GM18520 (cell line): ENCODE measurements at regions not wholly inside any gene's neighbourhood (a gene's known extent, or its start where the extent isn't known, plus 50 kb on each side); places are given as distances from the start of the nearest gene placed in this dataset.

Experiments used
- ATAC-seq: cut with Tn5 transposase; IDR thresholded peaks from one replicate; pipeline ENCODE4 v1.9.1; 2021; ENCODE audit not compliant: unreplicated experiment

DNA sequence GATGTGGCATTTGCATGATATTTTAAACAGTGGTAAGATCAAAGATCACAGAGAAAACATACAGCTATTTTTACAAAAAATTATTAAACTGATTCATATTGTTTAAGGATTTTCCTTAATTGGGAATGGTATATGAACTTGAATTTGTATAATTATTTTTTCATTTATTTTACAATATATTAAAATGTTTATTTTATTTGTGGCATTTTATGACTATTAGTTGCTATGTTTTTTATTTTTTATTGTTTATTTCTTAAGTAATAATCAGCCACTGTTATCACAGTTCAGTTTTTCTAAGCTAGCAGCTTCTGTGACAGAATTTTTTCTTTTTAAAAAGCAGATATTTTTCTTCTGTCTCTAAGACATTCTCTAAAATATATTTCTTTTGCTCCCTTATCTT lies 387.0 kb upstream of the KHDRBS2 start:
- ATAC-seq = no peak

DNA sequence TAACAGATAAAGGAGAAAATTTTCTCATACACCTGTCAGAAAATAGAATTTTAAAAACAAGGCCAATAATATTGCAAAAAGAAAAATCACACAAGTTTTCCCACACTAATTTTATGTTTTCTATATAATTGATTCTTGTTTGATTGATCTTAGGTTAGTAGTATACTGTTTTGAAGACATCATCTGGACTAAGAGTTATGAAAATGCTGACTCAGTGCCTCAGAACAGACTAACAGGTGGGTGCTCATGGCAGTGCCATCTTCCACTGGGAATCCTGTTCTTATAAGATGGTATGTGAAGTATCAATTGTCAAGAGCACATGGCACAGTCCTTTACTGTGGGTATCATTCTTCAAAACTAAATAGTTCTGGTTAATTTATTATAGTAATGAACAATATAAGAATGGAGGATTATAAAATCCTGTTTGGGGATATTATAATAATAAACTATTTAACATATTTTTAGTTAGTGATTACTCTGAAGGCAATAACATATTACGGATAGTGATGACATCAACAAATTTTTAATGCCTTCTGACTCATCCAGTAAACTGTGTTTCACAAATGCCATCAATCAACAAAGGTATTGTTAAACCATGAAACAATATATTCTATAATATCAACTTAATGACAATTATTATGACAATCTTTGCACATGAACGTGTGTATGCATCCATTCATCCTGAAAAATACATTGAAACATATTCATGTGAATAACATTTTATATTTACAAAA lies 384.6 kb upstream of the KHDRBS2 start:
- ATAC-seq = no peak

DNA sequence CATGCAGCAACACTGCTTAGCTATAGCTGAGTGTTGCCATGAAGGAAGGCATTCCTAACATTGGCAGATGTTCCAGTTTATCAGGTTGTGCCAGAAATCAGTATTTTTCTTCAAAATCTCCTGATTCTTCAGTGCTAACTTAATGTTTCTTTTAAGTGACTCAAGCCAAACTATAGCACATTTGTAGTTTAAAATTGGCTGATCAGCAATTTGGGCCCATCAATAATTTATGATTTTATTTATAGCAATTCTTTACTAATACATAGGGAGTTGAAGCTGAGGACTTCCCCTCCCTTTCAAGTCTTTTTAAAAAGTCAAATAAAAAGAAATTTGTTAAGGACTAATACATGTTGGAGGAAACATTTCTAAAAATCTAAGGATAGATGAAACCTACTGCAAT lies 383.8 kb upstream of the KHDRBS2 start:
- no peak for ATAC-seq

DNA sequence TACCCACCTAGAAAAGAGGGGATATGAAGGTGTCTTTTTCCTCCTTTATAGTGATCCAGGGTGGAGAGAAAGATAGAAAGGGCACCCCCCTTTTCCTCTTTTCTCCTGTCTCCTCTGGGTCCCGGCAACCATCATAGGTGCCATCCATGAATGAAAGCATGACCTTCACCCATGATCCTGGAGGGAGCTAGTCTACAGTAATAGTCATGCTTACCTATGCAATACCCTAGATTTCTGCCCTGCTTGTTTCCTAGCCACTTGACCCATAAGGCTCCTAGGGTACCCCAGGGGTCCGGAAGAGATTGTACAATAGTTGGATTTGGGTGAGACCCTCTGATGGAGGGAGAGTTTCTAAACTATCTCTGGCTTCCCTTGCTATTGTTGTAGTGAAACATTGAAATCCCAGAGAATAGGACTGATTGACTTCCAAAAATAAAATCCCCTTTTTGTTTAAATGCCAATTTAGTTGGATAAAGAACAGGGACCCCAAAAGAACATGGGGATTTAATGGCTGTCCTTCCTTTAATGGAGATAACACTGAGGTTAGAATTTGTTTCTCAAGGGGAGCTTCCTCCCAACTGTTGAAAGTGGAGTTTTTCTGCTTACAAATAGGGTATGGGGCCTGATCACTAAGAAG lies 366.8 kb upstream of the KHDRBS2 start:
- ATAC-seq = no peak

DNA sequence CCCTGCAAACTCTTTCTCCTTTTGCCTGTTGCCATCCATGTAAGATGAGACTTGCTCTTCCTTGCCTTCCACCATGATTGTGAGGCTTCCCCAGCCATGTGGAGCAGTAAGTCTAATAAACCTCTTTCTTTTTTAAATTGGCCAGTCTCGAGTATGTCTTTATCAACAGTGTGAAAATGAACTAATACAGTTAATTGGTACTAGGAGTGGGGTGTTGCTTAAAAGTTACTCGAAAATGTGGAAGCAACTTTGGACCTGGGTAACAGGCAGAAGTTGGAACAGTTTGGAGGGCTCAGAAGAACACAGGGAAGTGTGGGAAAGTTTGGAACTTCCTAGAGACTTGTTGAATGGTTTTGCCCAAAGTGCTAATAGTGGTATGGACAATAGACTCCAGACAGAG lies 359.2 kb upstream of the KHDRBS2 start:
- no peak for ATAC-seq

DNA sequence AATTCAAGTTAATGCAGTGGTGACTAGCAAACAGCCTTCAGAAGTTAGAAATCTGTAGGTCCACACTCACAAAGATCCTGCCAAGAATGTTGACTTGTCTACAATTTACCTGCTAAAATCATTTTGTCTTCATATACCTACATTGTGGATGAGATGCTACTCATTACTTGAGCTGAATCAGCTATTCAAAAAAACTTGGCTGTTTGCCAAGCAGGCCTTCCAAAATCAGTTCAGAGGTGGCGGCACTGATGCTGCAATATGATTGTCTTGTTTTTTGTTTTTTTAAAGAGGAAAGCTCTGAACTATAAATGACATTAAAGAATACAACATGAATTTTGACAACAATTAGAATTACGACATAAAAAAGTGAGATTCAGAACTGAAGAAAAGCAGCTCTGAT lies 354.7 kb upstream of the KHDRBS2 start:
- ATAC-seq = no peak

DNA sequence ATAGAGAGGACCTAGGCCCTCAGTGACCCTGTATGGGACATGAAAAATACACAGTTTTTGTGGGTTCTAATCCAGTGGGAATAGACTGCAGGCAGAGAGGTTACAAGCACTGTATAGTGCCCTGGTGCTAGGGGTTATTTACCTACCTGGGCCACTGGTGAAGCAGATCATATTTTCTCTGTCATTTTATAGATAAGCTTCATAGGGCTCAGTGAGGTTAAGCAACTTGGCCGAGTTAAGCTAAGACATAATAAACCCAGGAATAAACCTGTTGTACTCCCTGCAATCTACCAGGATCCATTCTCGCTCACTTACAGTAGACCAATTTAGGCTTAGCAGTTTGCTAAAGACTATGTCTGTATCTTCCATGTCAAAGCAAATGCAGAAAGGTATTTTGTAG lies 340.6 kb upstream of the KHDRBS2 start:
- ATAC-seq = no peak

DNA sequence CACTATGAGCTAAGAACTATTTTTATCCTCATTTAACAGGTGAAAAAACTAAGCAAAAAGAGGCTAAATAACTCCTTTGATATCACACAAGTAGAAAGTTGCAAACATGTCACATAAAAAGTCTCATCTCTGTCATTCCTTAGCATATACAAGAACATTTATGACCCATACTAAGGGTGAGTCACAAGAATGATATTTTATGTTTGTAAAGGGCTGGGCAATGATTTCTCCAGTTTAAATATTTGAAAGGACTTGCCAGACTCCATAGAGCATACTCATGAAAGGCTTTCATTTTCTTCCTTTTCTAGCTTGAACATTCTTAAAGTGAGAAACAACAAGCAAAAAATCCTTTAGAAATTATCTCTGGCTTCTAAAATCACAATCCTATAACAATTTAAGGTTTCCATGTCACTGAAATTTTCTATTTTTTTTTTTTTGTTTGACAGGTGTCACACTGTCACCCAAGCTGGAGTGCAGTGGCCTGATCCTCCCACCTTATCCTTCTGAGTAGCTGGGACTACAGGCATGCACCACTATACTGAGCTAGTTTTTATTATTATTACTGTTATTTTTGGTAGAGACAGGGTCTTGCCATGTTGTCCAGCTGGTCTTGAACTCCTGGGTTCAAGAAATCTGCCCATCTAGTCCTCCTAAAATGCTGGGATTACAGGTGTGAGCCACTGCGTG lies 338.0 kb upstream of the KHDRBS2 start:
- ATAC-seq = no peak

DNA sequence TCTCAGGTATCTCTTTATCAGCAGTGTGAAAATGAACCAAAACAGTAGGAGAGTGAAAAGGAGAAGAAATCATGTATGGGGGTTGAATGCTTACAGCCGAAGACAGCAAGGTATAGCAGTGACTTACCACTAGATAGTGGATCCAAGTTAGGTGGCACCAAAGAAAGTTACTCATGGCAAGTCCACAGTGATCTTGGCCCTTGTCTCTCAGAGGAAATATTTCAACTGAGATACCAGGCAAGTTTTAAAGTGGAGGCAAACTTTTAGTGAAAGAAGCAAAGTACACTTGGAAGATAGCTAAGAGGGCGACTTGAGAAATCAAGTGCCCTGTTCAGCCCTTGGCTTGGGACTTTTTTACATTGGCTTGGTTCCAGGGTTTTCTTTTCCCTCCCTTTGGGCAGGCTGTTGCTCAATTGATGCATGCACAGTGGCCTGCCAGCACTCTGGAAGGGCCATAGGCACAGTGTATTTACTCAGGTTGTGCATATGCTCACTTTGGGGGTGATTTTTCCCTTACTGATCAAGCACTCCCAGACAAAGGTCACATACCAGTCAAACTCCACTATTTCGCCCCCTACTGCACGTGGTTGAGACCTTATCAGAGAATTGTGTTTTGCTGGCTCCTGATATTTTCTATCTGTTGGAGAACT lies 329.5 kb upstream of the KHDRBS2 start:
- ATAC-seq = no peak

DNA sequence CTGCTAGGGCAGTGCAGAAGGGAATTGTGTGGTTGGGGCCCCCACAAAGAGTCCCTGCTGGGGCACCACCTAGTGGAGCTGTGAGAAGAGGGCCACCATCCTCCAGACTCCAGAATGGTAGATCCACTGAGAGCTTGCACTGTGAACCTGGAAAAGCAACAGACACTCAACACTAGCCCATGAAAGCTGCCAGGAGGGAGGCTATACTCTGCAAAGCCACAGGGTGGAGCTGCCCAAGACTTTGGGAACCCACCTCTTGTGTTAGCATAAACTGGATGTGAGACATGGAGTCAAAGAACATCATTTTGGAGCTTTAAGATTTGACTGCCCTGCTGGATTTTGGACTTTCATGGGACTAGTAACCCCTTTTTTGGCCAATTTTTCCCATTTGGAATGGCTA lies 328.4 kb upstream of the KHDRBS2 start:
- ATAC-seq = no peak

DNA sequence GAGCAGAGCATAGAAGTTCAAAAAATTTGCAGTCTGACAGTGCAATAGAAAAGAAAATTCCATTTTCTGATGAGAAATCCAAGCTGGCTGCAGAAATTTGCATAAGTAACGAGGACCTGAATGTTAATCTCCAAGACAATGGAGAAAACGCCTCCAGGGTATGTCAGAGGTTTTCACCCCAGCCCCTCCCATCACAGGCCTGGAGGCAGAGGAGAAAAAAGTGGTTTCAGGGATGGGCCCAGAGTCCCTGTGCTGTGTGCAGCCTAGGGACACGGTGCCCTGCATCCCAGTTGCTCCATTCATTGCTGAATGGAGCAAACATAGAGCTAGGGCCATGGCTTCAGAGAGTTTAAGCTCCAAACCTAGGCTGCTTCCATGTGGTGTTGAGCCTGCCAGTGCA lies 327.9 kb upstream of the KHDRBS2 start:
- no peak for ATAC-seq

DNA sequence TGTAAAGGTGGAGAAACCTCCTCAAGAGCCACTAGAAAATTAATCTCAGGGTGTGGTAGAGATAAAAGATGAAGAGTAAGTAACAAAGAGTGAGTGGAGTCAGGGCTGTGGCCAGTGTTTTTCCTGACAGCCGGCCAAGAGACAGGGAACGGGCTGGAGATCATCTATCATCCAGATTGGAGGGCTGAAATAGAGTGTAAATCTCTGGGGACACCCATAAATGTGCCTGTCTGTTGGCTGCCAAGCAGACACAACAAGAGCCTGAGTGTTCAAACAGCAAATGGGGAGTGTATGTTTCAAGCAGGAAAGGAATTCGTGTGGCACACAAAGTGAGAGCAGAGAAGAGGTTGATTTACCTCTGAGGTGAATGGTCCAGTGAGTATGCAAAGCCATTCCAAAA lies 326.4 kb upstream of the KHDRBS2 start:
- no peak for ATAC-seq

DNA sequence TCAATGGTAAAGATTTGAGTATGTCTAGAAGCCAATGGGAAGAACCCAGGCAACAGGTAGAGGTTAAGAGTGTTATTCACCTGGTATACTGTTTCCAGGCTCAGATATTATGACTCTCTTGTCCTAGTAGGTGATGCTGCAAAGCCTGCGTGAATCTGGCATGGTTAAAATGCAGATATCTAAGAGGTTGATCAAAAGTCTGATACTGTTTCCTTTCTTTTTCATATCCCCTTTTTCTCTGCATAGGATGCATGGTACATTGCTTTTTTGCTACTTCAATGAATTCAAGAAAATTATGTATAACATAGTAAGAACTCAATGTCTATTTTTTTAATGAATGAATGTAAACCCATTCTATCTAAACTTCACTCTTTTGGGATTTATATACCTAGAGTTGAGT lies 284.3 kb upstream of the KHDRBS2 start:
- ATAC-seq = no peak

DNA sequence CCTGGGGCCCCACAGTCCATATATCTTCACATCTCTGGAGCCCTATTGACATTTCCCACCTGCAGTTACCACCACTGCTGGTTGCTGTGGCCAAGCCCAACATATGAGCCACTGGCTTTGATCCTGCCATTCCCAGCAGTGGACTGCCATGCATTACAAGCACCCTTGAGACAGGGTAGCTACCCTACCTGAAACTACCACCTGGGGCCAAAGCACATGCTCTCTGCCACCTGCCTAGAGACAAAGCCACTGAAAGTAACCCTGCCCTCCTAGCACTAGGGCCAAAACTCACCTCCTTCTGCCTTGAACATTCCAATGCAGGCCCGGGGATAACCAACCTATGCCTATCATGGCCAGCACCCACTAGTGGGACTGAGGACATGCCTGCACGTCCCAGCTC lies 255.5 kb upstream of the KHDRBS2 start:
- ATAC-seq = no peak

DNA sequence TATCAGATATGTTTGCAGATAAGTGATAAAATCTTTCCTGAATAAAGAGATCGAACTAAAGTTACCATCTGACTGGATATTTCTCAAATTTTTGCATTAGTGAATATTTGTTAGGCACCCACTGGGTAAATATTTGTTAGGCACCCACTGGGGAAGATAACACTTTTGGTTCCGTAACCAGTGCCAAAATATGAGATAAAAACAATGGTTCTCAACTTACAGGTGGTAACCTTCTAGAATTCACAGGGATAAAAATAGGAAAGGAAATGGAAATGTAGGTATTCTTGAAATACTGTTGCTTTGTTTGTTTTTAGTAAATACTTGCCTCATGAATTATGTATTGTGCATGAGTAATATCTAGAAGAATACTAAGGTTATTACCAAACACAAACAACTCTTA lies 245.0 kb upstream of the KHDRBS2 start:
- no peak for ATAC-seq

DNA sequence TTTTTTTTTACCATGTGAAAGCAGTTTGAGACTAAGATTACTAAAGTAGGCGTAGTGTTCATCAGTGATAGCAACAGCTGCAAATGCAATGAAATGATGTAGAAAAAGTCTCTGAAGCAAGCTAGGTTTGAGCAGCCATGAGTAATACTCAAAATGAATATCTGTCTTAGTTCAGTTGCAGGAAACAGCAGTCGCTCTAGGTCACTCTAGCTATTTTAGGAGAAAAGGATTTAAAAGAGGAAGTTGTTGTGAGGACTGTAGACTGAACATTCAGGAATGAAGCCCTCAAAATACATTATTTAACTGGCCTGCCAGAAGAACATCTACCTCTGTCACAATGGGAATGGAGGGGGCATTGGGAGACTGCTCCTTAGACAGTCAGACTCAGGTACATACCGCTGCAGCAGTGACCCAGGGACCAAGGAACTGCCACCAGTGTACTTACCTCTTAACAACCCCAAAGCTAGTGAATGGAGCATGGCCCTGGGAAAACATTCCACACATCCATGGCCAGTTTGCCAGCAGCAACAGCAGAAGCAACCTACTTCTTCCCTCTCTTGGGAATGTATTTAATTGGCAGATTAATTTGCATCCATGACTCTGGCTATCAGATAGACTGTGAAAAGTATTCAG lies 243.0 kb upstream of the KHDRBS2 start:
- ATAC-seq = no peak

DNA sequence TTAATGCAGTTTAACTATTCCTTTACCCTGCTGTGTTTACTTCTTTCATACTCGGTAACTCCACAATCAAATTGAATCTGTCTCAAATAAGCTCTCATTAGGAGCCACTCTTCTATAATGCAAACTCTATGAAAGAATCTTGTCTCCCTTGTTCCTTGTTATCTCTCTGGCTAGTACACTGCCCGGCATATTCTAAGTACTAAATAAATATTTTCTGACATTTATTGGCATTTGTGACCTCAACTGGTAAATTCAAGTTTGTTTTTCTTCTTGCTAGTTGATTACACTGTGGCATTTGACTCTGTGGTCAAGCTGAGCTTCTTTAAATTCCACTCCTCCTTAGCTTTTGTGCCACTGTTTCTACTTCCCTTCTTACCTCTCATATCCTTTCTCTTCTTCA lies 237.6 kb upstream of the KHDRBS2 start:
- no peak for ATAC-seq

DNA sequence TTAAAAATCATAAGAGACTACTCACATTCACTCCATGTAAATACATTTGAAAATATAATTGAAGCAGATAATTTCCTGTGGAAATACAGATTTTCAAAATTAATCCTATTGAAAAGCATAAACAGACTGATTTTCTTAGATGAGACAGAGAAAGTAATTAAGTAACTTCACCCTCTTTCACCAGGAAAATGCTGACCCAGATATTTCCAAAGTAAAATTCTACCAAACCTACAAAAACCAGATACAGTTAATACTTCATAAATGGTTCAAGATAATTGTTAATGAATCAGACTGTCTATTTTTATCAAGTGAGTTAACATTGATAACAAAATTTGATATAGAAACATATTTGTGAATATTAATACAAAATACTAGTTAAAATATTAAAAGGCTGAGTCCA lies 233.5 kb upstream of the KHDRBS2 start:
- no peak for ATAC-seq

DNA sequence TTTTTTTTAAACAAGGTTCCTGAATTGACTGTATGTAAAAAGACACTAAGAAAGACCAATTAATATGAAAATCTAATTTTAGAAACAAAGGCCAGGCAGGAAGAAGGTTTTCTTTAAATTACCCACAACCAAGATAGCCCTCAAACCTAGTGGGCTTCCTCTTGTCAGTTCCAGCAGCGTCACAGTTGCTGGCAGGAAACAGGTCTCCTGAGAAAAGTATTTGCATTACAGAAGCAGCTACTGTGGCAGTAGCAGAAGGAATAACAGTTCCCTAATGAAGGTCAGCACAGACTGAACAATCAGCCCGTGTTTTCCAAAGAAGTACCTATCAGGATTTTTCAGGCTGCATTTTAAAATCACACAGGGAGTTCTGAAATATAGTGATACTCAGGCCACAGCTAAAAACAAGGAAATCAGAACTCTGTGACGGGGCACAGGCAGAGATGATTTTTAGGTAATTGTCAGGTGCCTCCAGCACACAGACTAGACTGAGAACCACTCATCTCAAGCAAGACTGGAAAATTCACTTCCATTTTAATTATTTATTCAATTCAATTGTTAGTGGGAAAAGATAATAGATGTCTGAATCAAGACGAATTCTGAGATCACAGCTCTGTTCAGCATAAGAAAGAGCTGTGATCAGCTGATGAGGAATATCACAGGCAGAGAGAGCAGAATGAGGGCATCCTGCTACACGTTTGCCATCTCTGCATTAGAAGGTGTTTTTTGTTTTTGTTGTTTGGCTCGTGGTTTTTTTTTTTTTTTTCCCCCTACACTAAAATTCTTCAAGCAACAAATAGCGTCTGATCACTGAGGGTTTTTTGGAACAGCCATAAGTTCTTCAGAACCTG lies 230.5 kb upstream of the KHDRBS2 start:
- no peak for ATAC-seq

DNA sequence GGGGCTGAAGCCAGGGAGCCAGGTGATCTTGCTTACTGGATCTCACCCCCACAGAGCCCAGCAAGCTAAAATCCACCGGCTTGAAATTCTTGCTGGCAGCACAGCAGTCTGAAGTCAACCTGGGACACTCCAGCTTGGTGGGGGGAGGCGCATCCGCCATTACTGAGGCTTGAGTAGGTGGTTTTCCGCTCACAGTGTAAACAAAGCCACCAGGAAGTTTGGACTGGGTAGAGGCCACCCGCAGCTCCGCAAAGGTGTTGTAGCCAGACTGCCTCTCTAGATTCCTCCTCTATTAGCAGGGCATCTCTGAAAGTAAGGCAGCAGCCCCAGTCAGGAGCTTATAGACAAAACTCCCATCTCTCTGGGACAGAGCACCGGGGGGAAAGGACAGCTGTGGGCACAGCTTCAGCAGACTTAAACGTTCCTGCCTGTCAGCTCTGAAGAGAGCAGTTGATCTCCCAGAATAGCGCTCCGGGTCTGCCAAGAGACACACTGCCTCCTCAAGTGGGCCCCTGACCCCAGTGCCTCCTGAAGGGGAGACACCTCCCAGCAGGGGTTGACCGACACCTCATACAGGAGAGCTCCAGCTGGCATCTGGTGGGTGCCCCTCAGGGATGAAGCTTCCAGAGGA lies 206.3 kb upstream of the KHDRBS2 start:
- ATAC-seq = no peak
